Endothelial cell of umbilical vein (primary cell): ENCODE measurements at regions not wholly inside any gene's neighbourhood (a gene's known extent, or its start where the extent isn't known, plus 50 kb on each side); places are given as distances from the start of the nearest gene placed in this dataset.

Experiments
- BruUV-seq: library from RNA; stranded (reverse); fragments of 400-500 nt; replicated peaks from 2 replicates; lab custom pipeline; 2021; lab: Mats Ljungman, UMichigan
- CTCF ChIA-PET: fragments of 300-600, 350-600 bp; sonication (Branson Sonifier 250); formaldehyde crosslinking; loops from one replicate; lab custom pipeline; 2021; ENCODE audit warnings: antibody characterized with exemption, inconsistent platforms; lab: Charles Lee
- POLR2A ChIA-PET: fragments of 300-600, 350-600 bp; sonication (Branson Sonifier 250); formaldehyde crosslinking; loops from one replicate; lab custom pipeline; 2021; ENCODE audit warnings: antibody characterized with exemption, inconsistent platforms; lab: Charles Lee
- DNase-seq: peaks from one replicate; pipeline ENCODE4 v3.0.0-alpha.2; 2011; ENCODE audit warnings: low read depth, low spot score
- FAIRE-seq: peaks from 2 replicates; lab custom pipeline; 2011; peaks lifted over from hg19 to GRCh38; lab: Jason Lieb, UNC
- H2AFZ ChIP-seq: 2 replicates; pipeline ENCODE4 v1.6.0; 2012; ENCODE audit warnings: low read depth, low read length, control low read depth, inconsistent platforms
- H3K27ac ChIP-seq: 2 replicates; pipeline ENCODE4 v1.5.1; 2011; ENCODE audit warnings: low read depth, mild to moderate bottlenecking, control low read depth, low read length, moderate library complexity; ENCODE audit not compliant: insufficient read depth
- H3K27me3 ChIP-seq, 2 experiments: 2 replicates each; pipeline versions ENCODE4 v1.6.0 to v1.6.1; 2011; ENCODE audit warnings: low read length in 2 of 2, mixed read lengths in 1 of 2; ENCODE audit not compliant: control insufficient read depth in 2 of 2, insufficient read depth in 2 of 2
- H3K36me3 ChIP-seq, 2 experiments: 2 replicates in 1 of 2; 3 replicates in 1 of 2; pipeline ENCODE4 v1.5.1; 2011; ENCODE audit warnings: low read length in 2 of 2, mild to moderate bottlenecking in 1 of 2, moderate library complexity in 1 of 2; ENCODE audit not compliant: control insufficient read depth in 2 of 2, insufficient read depth in 2 of 2; ENCODE audit errors: extremely low read depth in 1 of 2
- H3K4me1 ChIP-seq: 3 replicates; pipeline ENCODE4 v1.5.1; 2011; ENCODE audit warnings: mild to moderate bottlenecking, low read length; ENCODE audit not compliant: control insufficient read depth, insufficient read depth; ENCODE audit errors: extremely low read depth
- H3K4me2 ChIP-seq: 2 replicates; pipeline ENCODE4 v1.6.1; 2011; ENCODE audit warnings: low read length, control low read depth, mixed read lengths; ENCODE audit not compliant: insufficient read depth
- H3K4me3 ChIP-seq, 3 experiments: fragments of 200-600 bp in 1 of 3; sonication (generic), shearing (Covaris generic) in 1 of 3; replicated peaks in 1 of 3; 2 replicates each; pipeline ENCODE4 v1.5.1; 2011 to 2016; ENCODE audit warnings: control low read depth in 3 of 3, low read length in 3 of 3, mild to moderate bottlenecking in 2 of 3, inconsistent platforms in 1 of 3, low read depth in 1 of 3, moderate library complexity in 1 of 3; ENCODE audit not compliant: insufficient read depth in 1 of 3
- H3K79me2 ChIP-seq: 2 replicates; pipeline ENCODE4 v1.6.0; 2012; ENCODE audit warnings: low read length, inconsistent platforms; ENCODE audit not compliant: control insufficient read depth, insufficient read depth
- H3K9ac ChIP-seq: replicated peaks from 2 replicates; pipeline ENCODE3; 2011; ENCODE audit warnings: low read length, control low read depth; ENCODE audit not compliant: insufficient read depth; ENCODE audit errors: extremely low read depth
- H3K9me1 ChIP-seq: replicated peaks from 3 replicates; pipeline ENCODE4 v1.6.0; 2011; ENCODE audit warnings: mild to moderate bottlenecking, low read length; ENCODE audit not compliant: control insufficient read depth, insufficient read depth; ENCODE audit errors: extremely low read depth
- H3K9me3 ChIP-seq: replicated peaks from 2 replicates; pipeline ENCODE4 v1.5.1; 2012; ENCODE audit warnings: low read length, inconsistent platforms; ENCODE audit not compliant: control insufficient read depth, insufficient read depth
- H4K20me1 ChIP-seq: replicated peaks from 2 replicates; pipeline ENCODE3; 2011; ENCODE audit warnings: mild to moderate bottlenecking, low read length; ENCODE audit not compliant: control insufficient read depth, insufficient read depth; ENCODE audit errors: extremely low read depth
- EZH2 ChIP-seq: IDR thresholded peaks from 2 replicates; pipeline ENCODE4 v1.6.1; 2012; ENCODE audit warnings: borderline replicate concordance, low read depth, mild to moderate bottlenecking, moderate library complexity, low read length, inconsistent platforms; ENCODE audit not compliant: severe bottlenecking
- FOS ChIP-seq: IDR thresholded peaks from 2 replicates; pipeline ENCODE4 v1.6.1; 2011; ENCODE audit warnings: mild to moderate bottlenecking, low read length, moderate library complexity, borderline replicate concordance; ENCODE audit not compliant: insufficient read depth
- GATA2 ChIP-seq: IDR thresholded peaks from 2 replicates; pipeline ENCODE4 v1.7.0; 2011; ENCODE audit warnings: low read depth, mild to moderate bottlenecking, moderate library complexity, mixed read lengths, low read length; ENCODE audit not compliant: insufficient read length, insufficient read depth
- JUN ChIP-seq: IDR thresholded peaks from 2 replicates; pipeline ENCODE4 v1.6.1; 2011; ENCODE audit warnings: borderline replicate concordance, low read depth; ENCODE audit not compliant: insufficient read length, insufficient read depth
- MYC ChIP-seq: IDR thresholded peaks from one replicate; pipeline ENCODE4 v1.6.1; 2011; ENCODE audit warnings: mild to moderate bottlenecking, low read depth, low read length
- POLR2A ChIP-seq: IDR thresholded peaks from 2 replicates; pipeline ENCODE4 v1.6.1; 2012; ENCODE audit warnings: low read depth, mild to moderate bottlenecking, control low read depth, low read length
- POLR2AphosphoS5 ChIP-seq: IDR thresholded peaks from 2 replicates; pipeline ENCODE4 v1.6.1; 2012; ENCODE audit warnings: low read depth, mild to moderate bottlenecking, control low read depth, low read length, moderate library complexity; ENCODE audit not compliant: insufficient read depth
- dilution Hi-C: fragments of 300-500 bp; cut with MboI; formaldehyde crosslinking; loops from one replicate; pipeline ENCODE4 v1.15.0; 2019; ENCODE audit warnings: low sequenced_read_pairs; ENCODE audit not compliant: extremely low pct_ligation_motif_present
- intact Hi-C: fragments of 100-400 bp; cut with micrococcal nuclease; formaldehyde crosslinking; loops from one replicate; pipeline ENCODE4 v1.10.0; 2022
- TF ChIP-seq, protein P1 (sequence below), 2 donors: IDR thresholded peaks; 1 replicate in 1 of 2; 2 replicates in 1 of 2; pipeline ENCODE4 v1.5.1; 2011; ENCODE audit warnings: low read length in 2 of 2, mild to moderate bottlenecking in 2 of 2, moderate library complexity in 2 of 2, control low read depth in 1 of 2, inconsistent platforms in 1 of 2, low read depth in 1 of 2; ENCODE audit not compliant: insufficient read depth in 1 of 2; ENCODE audit errors: extremely low read depth in 1 of 2
- TF ChIP-seq, protein P2 (sequence below): IDR thresholded peaks from 2 replicates; pipeline ENCODE4 v1.6.1; 2011; ENCODE audit not compliant: insufficient read depth, insufficient read length

DNA sequence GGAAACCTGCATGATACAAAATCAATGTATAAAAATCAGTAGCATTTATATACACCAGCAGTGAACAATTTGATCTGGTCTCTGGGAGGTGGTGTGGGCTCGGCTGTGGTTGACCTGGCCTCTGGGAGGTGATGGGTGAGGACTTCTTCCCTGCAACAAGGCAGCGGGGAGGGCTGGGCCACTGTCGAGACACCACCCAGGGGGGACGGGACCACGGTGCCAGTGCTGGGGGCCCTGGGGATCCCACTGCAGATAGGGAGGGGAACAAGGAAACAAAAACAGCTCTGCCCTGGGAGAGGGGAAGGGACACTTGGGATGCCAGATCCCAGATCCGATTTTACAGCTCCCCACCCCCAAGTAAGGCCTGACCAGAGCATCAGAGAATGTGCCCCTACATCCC, 189.6 kb upstream of the SFSWAP start:
- no peaks in the 10 kb centered on the region for H3K36me3 ChIP-seq
- H3K4me2 ChIP-seq, result no peak overlapping the region
- no peak overlapping the region for H2AFZ ChIP-seq
- no peak for DNase-seq
- ChIA-PET CTCF (no interaction called here), POLR2A (no interaction called here)
- H3K79me2 ChIP-seq, result no peaks in the 10 kb centered on the region
- H3K9me1 ChIP-seq, result no peaks in the 10 kb centered on the region
- dilution Hi-C loops, result no loop called here
- H3K27ac ChIP-seq, result no peak overlapping the region
- intact Hi-C loops, result no loop called here
- no peaks in the 10 kb centered on the region for H3K9me3 ChIP-seq
- no peak for FAIRE-seq
- BruUV-seq, result no TSS peak
- H3K4me1 ChIP-seq, result no peaks in the 10 kb centered on the region
- no peaks in the 10 kb centered on the region for H3K27me3 ChIP-seq
- no peaks in the 10 kb centered on the region for H4K20me1 ChIP-seq
- no peak overlapping the region for H3K9ac ChIP-seq
- no peak overlapping the region for H3K4me3 ChIP-seq
- TF ChIP-seq POLR2AphosphoS5 (no peak), FOS (no peak), MYC (no peak), JUN (no peak), EZH2 (no peak), POLR2A (no peak), GATA2 (no peak)
- TF ChIP-seq, protein P1, sequence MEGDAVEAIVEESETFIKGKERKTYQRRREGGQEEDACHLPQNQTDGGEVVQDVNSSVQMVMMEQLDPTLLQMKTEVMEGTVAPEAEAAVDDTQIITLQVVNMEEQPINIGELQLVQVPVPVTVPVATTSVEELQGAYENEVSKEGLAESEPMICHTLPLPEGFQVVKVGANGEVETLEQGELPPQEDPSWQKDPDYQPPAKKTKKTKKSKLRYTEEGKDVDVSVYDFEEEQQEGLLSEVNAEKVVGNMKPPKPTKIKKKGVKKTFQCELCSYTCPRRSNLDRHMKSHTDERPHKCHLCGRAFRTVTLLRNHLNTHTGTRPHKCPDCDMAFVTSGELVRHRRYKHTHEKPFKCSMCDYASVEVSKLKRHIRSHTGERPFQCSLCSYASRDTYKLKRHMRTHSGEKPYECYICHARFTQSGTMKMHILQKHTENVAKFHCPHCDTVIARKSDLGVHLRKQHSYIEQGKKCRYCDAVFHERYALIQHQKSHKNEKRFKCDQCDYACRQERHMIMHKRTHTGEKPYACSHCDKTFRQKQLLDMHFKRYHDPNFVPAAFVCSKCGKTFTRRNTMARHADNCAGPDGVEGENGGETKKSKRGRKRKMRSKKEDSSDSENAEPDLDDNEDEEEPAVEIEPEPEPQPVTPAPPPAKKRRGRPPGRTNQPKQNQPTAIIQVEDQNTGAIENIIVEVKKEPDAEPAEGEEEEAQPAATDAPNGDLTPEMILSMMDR (IDR thresholded peaks at IDR 0.05; ENCODE audit: extremely low read depth in 1 of 2, insufficient read depth in 1 of 2, low read depth in 1 of 2, low read length in 2 of 2), result no peak
- TF ChIP-seq, protein P2, sequence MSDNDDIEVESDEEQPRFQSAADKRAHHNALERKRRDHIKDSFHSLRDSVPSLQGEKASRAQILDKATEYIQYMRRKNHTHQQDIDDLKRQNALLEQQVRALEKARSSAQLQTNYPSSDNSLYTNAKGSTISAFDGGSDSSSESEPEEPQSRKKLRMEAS, result no peak
